PC-3 (cell line): ENCODE measurements at regions not wholly inside any gene's neighbourhood (a gene's known extent, or its start where the extent isn't known, plus 50 kb on each side); places are given as distances from the start of the nearest gene placed in this dataset.

ENCODE experiments used
- ATAC-seq: fragments of 200-7000 bp; cut with Tn5 transposase; 2 replicates; pipeline ENCODE4 v1.9.1; 2020; ENCODE audit warnings: mild to moderate bottlenecking, moderate library complexity
- BruUV-seq: library from RNA; stranded (reverse); fragments of 400-500 nt; replicated peaks from 2 replicates; lab custom pipeline; 2021; lab: Mats Ljungman, UMichigan
- CTCF ChIA-PET: fragments of 300-600 bp; sonication (Branson Sonifier 250); formaldehyde crosslinking; loops from one replicate; lab custom pipeline; 2022; ENCODE audit warnings: antibody characterized with exemption; lab: Charles Lee
- POLR2A ChIA-PET: fragments of 300-600 bp; sonication (Branson Sonifier 250); formaldehyde crosslinking; loops from one replicate; lab custom pipeline; 2022; ENCODE audit warnings: antibody characterized with exemption; ENCODE audit not compliant: unreplicated experiment; lab: Charles Lee
- DNase-seq: peaks from one replicate; pipeline ENCODE4 v3.0.0-alpha.2; 2015
- H2AFZ ChIP-seq: fragments of 300-600 bp; sonication (generic); 2 replicates; pipeline ENCODE4 v1.6.0; 2016; ENCODE audit warnings: antibody characterized with exemption, low read length
- H3F3A ChIP-seq: fragments of 300-600 bp; sonication (generic); one replicate; pipeline ENCODE4 v1.6.0; 2017; ENCODE audit warnings: antibody characterized with exemption, low read length, control low read depth, mild to moderate bottlenecking; ENCODE audit not compliant: unreplicated experiment
- H3K27ac ChIP-seq: fragments of 300-600 bp; sonication (generic); 2 replicates; pipeline ENCODE4 v1.5.1; 2016; ENCODE audit warnings: mild to moderate bottlenecking, low read length
- H3K27me3 ChIP-seq: fragments of 300-600 bp; sonication (generic); 2 replicates; pipeline ENCODE4 v1.6.1; 2016; ENCODE audit warnings: low read length, mixed read lengths
- H3K36me3 ChIP-seq: fragments of 300-600 bp; sonication (generic); 2 replicates; pipeline ENCODE4 v1.6.1; 2016; ENCODE audit warnings: low read depth, mixed run types, low read length, mixed read lengths
- H3K4me1 ChIP-seq: fragments of 300-600 bp; sonication (generic); 2 replicates; pipeline ENCODE4 v1.5.1; 2016; ENCODE audit warnings: low read length; ENCODE audit not compliant: insufficient read depth
- H3K4me2 ChIP-seq: fragments of 300-600 bp; sonication (generic); 2 replicates; pipeline ENCODE4 v1.6.0; 2016; ENCODE audit warnings: low read length
- H3K4me3 ChIP-seq: fragments of 300-600 bp; sonication (generic); 2 replicates; pipeline ENCODE4 v1.5.1; 2016; ENCODE audit warnings: mild to moderate bottlenecking, low read length, mixed read lengths
- H3K79me2 ChIP-seq: fragments of 300-600 bp; sonication (generic); 2 replicates; pipeline ENCODE4 v1.6.1; 2017; ENCODE audit warnings: low read length, mixed read lengths
- H3K9ac ChIP-seq: fragments of 300-600 bp; sonication (generic); 2 replicates; pipeline ENCODE4 v1.6.0; 2016; ENCODE audit warnings: mild to moderate bottlenecking, low read length
- H3K9me2 ChIP-seq: fragments of 300-600 bp; sonication (generic); replicated peaks from 2 replicates; pipeline ENCODE4 v1.6.1; 2016; ENCODE audit warnings: mixed run types, low read length, mixed read lengths
- H3K9me3 ChIP-seq: fragments of 300-600 bp; sonication (generic); 2 replicates; pipeline ENCODE4 v1.6.1; 2016; ENCODE audit warnings: low read length, mixed read lengths
- H4K20me1 ChIP-seq: fragments of 300-600 bp; sonication (generic); 2 replicates; pipeline ENCODE4 v1.6.1; 2016; ENCODE audit warnings: low read length, mixed read lengths
- EZH2 ChIP-seq: fragments of 300-600 bp; sonication (generic); IDR thresholded peaks from one replicate; pipeline ENCODE4 v1.6.1; 2017; ENCODE audit warnings: antibody characterized with exemption, mild to moderate bottlenecking, low read length; ENCODE audit not compliant: unreplicated experiment
- EZH2phosphoT487 ChIP-seq: fragments of 300-600 bp; sonication (generic); IDR thresholded peaks from 2 replicates; pipeline ENCODE4 v1.6.1; 2018; ENCODE audit warnings: mild to moderate bottlenecking, antibody characterized with exemption, low read length, borderline replicate concordance
- intact Hi-C: fragments of 100-400 bp; cut with micrococcal nuclease; formaldehyde crosslinking; loops from 2 replicates; pipeline ENCODE4 v1.9.0; 2023
- TF ChIP-seq, protein P1 (sequence below): fragments of 300-600 bp; sonication (generic); conservative IDR thresholded peaks from 2 replicates; pipeline ENCODE4 v1.5.1; 2017; ENCODE audit warnings: antibody characterized with exemption, low read depth, mild to moderate bottlenecking, low read length

DNA sequence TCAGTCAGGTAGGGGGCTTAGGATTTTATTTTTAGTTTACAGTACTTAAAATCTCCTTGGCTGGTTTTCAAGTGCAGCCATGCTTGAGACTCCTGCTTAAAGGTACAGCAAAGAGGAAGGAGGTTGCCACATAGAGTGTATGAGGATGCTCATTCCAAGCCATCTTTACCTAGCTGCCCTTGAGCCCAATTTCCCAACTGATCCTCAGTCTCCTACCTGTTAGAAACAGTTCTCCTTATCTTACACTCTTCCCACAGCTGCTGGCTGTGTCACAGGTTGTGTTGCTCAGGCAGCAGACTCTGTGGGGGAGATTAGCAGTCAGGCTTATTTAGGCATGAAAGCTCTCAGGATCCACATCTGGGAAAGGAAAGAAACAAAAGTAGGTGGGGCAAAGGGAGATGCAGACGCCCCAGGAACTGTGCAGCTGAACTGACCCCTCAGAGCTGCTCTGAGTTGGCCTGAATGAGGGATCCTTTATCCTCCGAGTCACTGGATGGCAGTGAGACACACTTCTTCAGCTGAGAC, 95.1 kb downstream of the NMUR2 start:
- DNase-seq (no peak), ATAC-seq (no peak)
- Histone ChIP-seq H3K9me2 (no peaks in the 10 kb centered on the region), H3K27ac (no peak overlapping the region), H3K36me3 (no peaks in the 10 kb centered on the region), H3K9ac (no peak overlapping the region), H3K27me3 (peaks cover 8% of the 10 kb centered on the region; the same call in 1 of the 2 replicates), H3K4me3 (no peak overlapping the region), H3K4me1 (no peaks in the 10 kb centered on the region), H3K4me2 (no peak overlapping the region), H3K9me3 (no peaks in the 10 kb centered on the region), H3F3A (no peaks in the 10 kb centered on the region), H4K20me1 (no peaks in the 10 kb centered on the region), H3K79me2 (no peaks in the 10 kb centered on the region), H2AFZ (no peak overlapping the region)
- intact Hi-C loops = no loop called here
- no TSS peak for BruUV-seq
- TF ChIP-seq, protein P1, sequence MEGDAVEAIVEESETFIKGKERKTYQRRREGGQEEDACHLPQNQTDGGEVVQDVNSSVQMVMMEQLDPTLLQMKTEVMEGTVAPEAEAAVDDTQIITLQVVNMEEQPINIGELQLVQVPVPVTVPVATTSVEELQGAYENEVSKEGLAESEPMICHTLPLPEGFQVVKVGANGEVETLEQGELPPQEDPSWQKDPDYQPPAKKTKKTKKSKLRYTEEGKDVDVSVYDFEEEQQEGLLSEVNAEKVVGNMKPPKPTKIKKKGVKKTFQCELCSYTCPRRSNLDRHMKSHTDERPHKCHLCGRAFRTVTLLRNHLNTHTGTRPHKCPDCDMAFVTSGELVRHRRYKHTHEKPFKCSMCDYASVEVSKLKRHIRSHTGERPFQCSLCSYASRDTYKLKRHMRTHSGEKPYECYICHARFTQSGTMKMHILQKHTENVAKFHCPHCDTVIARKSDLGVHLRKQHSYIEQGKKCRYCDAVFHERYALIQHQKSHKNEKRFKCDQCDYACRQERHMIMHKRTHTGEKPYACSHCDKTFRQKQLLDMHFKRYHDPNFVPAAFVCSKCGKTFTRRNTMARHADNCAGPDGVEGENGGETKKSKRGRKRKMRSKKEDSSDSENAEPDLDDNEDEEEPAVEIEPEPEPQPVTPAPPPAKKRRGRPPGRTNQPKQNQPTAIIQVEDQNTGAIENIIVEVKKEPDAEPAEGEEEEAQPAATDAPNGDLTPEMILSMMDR = no peak
- TF ChIP-seq EZH2 (no peak), EZH2phosphoT487 (no peak)
- POLR2A ChIA-PET = no interaction called here
- CTCF ChIA-PET = no interaction called here

DNA sequence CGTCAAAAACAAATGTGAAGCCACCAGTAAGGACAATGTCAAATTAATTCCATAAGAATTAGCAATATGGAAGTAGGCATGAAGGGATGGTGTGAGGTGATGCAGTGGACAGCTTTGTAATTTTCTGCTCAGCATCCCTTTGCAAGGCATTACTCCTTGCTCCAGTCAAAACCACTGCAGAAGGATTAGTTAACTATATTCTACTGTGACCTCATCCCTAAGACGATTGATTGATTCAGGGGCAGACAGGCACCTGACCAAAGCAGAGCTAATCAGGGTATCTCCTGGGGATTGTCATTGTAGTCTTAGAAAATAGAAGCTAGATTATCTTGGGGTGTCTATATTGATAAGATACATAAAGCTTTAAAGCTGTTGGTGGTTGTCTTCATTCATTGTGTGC, 98.7 kb downstream of the NMUR2 start:
- DNase-seq (no peak), ATAC-seq (no peak)
- H3K9ac ChIP-seq = no peak overlapping the region
- H3K4me3 ChIP-seq = no peak overlapping the region
- intact Hi-C loops = no loop called here
- no peaks in the 10 kb centered on the region for H3K4me1 ChIP-seq
- H3K27me3 ChIP-seq = 0 out of 2 replicates have a peak, but pooled peaks cover 3% of the 10 kb centered on the region
- no peaks in the 10 kb centered on the region for H3K36me3 ChIP-seq
- H3K79me2 ChIP-seq = no peaks in the 10 kb centered on the region
- no TSS peak for BruUV-seq
- no peaks in the 10 kb centered on the region for H4K20me1 ChIP-seq
- TF ChIP-seq EZH2phosphoT487 (no peak), EZH2 (no peak)
- TF ChIP-seq, protein P1 = no peak
- POLR2A ChIA-PET = no interaction called here
- H3F3A ChIP-seq = no peaks in the 10 kb centered on the region
- H3K4me2 ChIP-seq = no peak overlapping the region
- no peaks in the 10 kb centered on the region for H3K9me2 ChIP-seq
- H2AFZ ChIP-seq = no peak overlapping the region
- no peaks in the 10 kb centered on the region for H3K9me3 ChIP-seq
- H3K27ac ChIP-seq = no peak overlapping the region
- CTCF ChIA-PET = no interaction called here

DNA sequence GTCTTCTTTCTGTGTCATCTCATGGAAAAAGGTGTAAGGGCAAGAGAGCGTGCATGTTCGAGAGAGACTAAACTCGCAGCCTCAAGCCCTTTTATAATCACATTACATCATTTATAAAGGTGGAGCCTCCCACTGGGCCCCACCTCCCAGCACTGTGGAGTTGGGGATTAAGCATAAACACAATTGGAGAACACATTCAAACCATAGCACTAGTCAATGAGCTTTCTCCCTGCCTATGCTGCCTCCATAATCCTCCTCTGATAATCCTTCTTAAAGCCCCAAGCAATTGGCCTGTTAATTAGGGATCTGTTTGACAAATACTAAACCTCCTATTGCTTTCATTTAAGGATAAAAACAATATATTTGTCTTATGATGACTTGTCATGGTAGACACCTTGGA, 99.6 kb downstream of the NMUR2 start:
- ATAC-seq (no peak), DNase-seq (no peak)
- Histone ChIP-seq H2AFZ (no peak overlapping the region), H3K9me3 (no peaks in the 10 kb centered on the region), H3K27ac (no peak overlapping the region), H3K9ac (no peak overlapping the region), H3K4me2 (no peak overlapping the region), H3K36me3 (no peaks in the 10 kb centered on the region), H4K20me1 (no peaks in the 10 kb centered on the region), H3K4me1 (no peaks in the 10 kb centered on the region), H3K79me2 (no peaks in the 10 kb centered on the region), H3F3A (no peaks in the 10 kb centered on the region), H3K9me2 (no peaks in the 10 kb centered on the region), H3K27me3 (no peaks in the 10 kb centered on the region), H3K4me3 (no peak overlapping the region)
- TF ChIP-seq EZH2phosphoT487 (no peak), EZH2 (no peak)
- TF ChIP-seq, protein P1 = no peak
- BruUV-seq = no TSS peak
- intact Hi-C loops = no loop called here
- ChIA-PET POLR2A (no interaction called here), CTCF (no interaction called here)
